ENCODE measurements at regions not wholly inside any gene's neighbourhood (a gene's known extent, or its start where the extent isn't known, plus 50 kb on each side); places are given as distances from the start of the nearest gene placed in this dataset.

GRCh38 chr15:66917904-66918448 lies 147.4 kb upstream of the SMAD3 start:
- DNase-seq (ENCODE audit: low read depth, low spot score), result no peak

More at GRCh38 chr15:66917904-66918448, 147.4 kb upstream of the SMAD3 start:
- BruUV-seq (replicated peaks), result no TSS peak
- ChIA-PET POLR2A (no interaction called here), RAD21 (ENCODE audit: unreplicated experiment) (no interaction called here), SMC1A (ENCODE audit: uncharacterized antibody, unreplicated experiment) (interaction anchor here (1.2 kb wide), 1 partner anchor 9 kb away, joined by 3 read pairs; no protein-coding TSS in a partner anchor), CTCF (interaction anchor here (1.4 kb wide), 1 partner anchor 14 kb away, joined by 9 read pairs; no protein-coding TSS in a partner anchor)
- intact Hi-C loops (cut with micrococcal nuclease; ENCODE audit: unreplicated experiment), result no loop called here
- no peaks in the 10 kb centered on the region for H3K36me3 ChIP-seq (ENCODE audit: control insufficient read depth in 2 of 2, insufficient read depth in 2 of 2, low read length in 1 of 2)
- WGBS (ENCODE audit: insufficient coverage, insufficient replicate concordance, low lambda C conversion rate, missing lambda C conversion rate), result 14% methylated on average over 2 of the region's 2 CpGs
- TF ChIP-seq SIN3A (IDR thresholded peaks at IDR 0.05; ENCODE audit: low read depth, low read length) (no peak), TAF1 (IDR thresholded peaks at IDR 0.05; ENCODE audit: borderline replicate concordance, low read depth, low read length) (no peak), CBFB (IDR thresholded peaks at IDR 0.05; ENCODE audit: low read depth) (no peak), RCOR1 (conservative IDR thresholded peaks at IDR 0.05; ENCODE audit: low read depth, low read length) (no peak), KAT2A (conservative IDR thresholded peaks at IDR 0.05; ENCODE audit: control insufficient read depth, low read depth, low read length) (no peak), MYC (IDR thresholded peaks at IDR 0.05; ENCODE audit: insufficient read depth, insufficient read length, insufficient replicate concordance, low read length, severe bottlenecking) (no peak), RB1 (IDR thresholded peaks at IDR 0.05; ENCODE audit: borderline replicate concordance) (no peak), RAD21 (IDR thresholded peaks at IDR 0.05; ENCODE audit: insufficient read depth, low read depth, low read length) (no peak), CREB1 (IDR thresholded peaks at IDR 0.05; ENCODE audit: low read depth) (no peak), USF2 (IDR thresholded peaks at IDR 0.05; ENCODE audit: borderline replicate concordance, low read depth, low read length) (no peak), NFIC (IDR thresholded peaks at IDR 0.05; ENCODE audit: low read depth, low read length) (no peak)
- ATAC-seq (no peak), FAIRE-seq (no peak)
- no peaks in the 10 kb centered on the region for H3K79me2 ChIP-seq (ENCODE audit: control insufficient read depth, insufficient read depth, low read length)
- H3K27ac ChIP-seq (ENCODE audit: control insufficient read depth, insufficient read depth), result no peak overlapping the region
- no peak overlapping the region for H3K4me2 ChIP-seq (ENCODE audit: control insufficient read depth, insufficient read depth)
- H3K4me1 ChIP-seq (ENCODE audit: control insufficient read depth, insufficient read depth, low read length), result no peaks in the 10 kb centered on the region
- in situ Hi-C loops (cut with MboI), result no loop called here
- no peak overlapping the region for H3K4me3 ChIP-seq
- H2AFZ ChIP-seq (ENCODE audit: control insufficient read depth, low read depth, low read length), result no peak overlapping the region
- H3K27me3 ChIP-seq (replicated peaks in 1 of 2; ENCODE audit: control insufficient read depth in 2 of 2, insufficient read depth in 2 of 2, low read length in 1 of 2), result no peaks in the 10 kb centered on the region; a peak in 1 of 4 replicates
- H4K20me1 ChIP-seq (ENCODE audit: control insufficient read depth, insufficient read depth), result no peaks in the 10 kb centered on the region
- H3K9me3 ChIP-seq (replicated peaks; ENCODE audit: control insufficient read depth, insufficient read depth, low read length), result peaks cover 12% of the 10 kb centered on the region; the same call in 2 of the 3 replicates
- H3K9ac ChIP-seq (ENCODE audit: control insufficient read depth, insufficient read depth, low read length), result no peak overlapping the region
